ENCODE measurements at regions not wholly inside any gene's neighbourhood (a gene's known extent, or its start where the extent isn't known, plus 50 kb on each side); places are given as distances from the start of the nearest gene placed in this dataset.

DNA sequence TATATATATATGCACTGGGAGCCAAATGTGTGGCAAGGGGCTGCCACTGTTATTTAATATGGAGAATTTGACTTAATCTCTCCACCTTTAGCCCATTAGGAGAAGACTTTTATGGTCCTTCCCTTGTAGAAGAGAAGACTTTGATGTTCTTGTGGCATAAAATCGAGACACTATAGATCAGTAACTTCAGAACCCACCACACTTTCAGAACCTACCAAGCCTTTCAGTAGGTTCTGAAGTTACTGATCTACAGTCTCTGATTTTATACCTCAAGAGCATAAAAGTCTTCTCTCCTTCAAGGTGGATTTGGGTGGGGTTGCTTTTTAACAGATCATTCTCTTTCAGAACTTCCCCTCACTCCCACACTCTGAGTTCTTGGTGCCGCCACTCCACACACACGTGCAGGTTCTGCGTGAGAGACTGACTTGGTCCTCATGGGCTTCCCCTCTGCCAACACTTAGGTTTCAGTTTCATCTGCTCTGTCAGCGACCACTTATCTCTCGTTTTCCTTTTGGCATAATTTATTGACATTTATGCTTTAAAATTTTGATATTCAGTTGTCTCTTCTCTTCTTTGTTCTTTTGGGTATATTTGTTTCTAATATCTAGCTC is 213.4 kb upstream of the PCDH17 start:
- RAD21 ChIA-PET (ENCODE audit: low non-redundant PET in 1 of 2, low total read pairs in 2 of 2, uncharacterized antibody in 2 of 2, unreplicated experiment in 2 of 2): no interaction called here
- H3K9me2 ChIP-seq (ENCODE audit: insufficient read depth): no peaks in the 10 kb centered on the region
- H2AFZ ChIP-seq (ENCODE audit: low read depth, low read length, poor library complexity, severe bottlenecking): no peak overlapping the region
- H3K4me3 ChIP-seq (replicated peaks in 1 of 2; ENCODE audit: low read depth in 1 of 2, low read length in 2 of 2): no peak overlapping the region
- no peak overlapping the region for H3K9ac ChIP-seq (ENCODE audit: low read length)
- TF ChIP-seq TCF7L2 (IDR thresholded peaks at IDR 0.05; ENCODE audit: borderline replicate concordance, extremely low read depth, insufficient read depth, insufficient read length) (no peak), EZH2phosphoT487 (IDR thresholded peaks at IDR 0.05; ENCODE audit: borderline replicate concordance) (no peak), ZNF274 (IDR thresholded peaks at IDR 0.05; ENCODE audit: low read depth, low read length) (no peak), POLR2A (IDR thresholded peaks at IDR 0.05; ENCODE audit: borderline replicate concordance, extremely low read depth, insufficient read depth, insufficient read length) (no peak), EGR1 (IDR thresholded peaks at IDR 0.05; ENCODE audit: low read depth) (no peak), MAX (IDR thresholded peaks at IDR 0.05) (no peak), ATF3 (IDR thresholded peaks at IDR 0.05) (no peak), JUND (IDR thresholded peaks at IDR 0.05) (no peak), ZBTB33 (IDR thresholded peaks at IDR 0.05; ENCODE audit: extremely low read depth, insufficient replicate concordance, low read length) (no peak), CTCF (IDR thresholded peaks at IDR 0.05 in 2 of 3, conservative IDR thresholded peaks at IDR 0.05 in 1 of 3; ENCODE audit: borderline replicate concordance in 1 of 3, insufficient read depth in 1 of 3, low read depth in 2 of 3, low read length in 2 of 3) (no peak), EZH2 (IDR thresholded peaks at IDR 0.05) (no peak), CBX3 (IDR thresholded peaks at IDR 0.05; ENCODE audit: low read depth) (no peak), ZFX (IDR thresholded peaks at IDR 0.05) (no peak), POLR2AphosphoS5 (IDR thresholded peaks at IDR 0.05; ENCODE audit: low read depth, low read length) (no peak)
- ATAC-seq (no peak), DNase-seq (ENCODE audit: low read depth, low spot score) (no peak)
- H3K27ac ChIP-seq (ENCODE audit: low read depth, low read length): no peak overlapping the region
- H3K36me3 ChIP-seq (ENCODE audit: control insufficient read depth in 1 of 2, insufficient read depth in 2 of 2, low read length in 2 of 2): no peaks in the 10 kb centered on the region
- no peaks in the 10 kb centered on the region for H4K20me1 ChIP-seq (ENCODE audit: insufficient read depth)
- no peaks in the 10 kb centered on the region for H3K4me1 ChIP-seq (ENCODE audit: control insufficient read depth in 1 of 2, insufficient read depth in 2 of 2, low read length in 2 of 2)
- BruUV-seq (replicated peaks): no TSS peak
- intact Hi-C loops (cut with micrococcal nuclease): no loop called here
- CTCF ChIA-PET: no interaction called here
- POLR2A ChIA-PET: no interaction called here
- peaks cover 7 to 23% of the 10 kb centered on the region in 2 experiments; a peak in 3 of 4 replicates for H3K9me3 ChIP-seq (ENCODE audit: control insufficient read depth in 1 of 2, insufficient read depth in 1 of 2, low read depth in 1 of 2, low read length in 2 of 2)
- no peaks in the 10 kb centered on the region for H3K79me2 ChIP-seq (ENCODE audit: insufficient read depth, low read length)
- no peak overlapping the region for H3K4me2 ChIP-seq (ENCODE audit: low read length)
- no peaks in the 10 kb centered on the region for H3K27me3 ChIP-seq (ENCODE audit: insufficient read depth, low read length)
